ENCODE measurements at regions not wholly inside any gene's neighbourhood (a gene's known extent, or its start where the extent isn't known, plus 50 kb on each side); places are given as distances from the start of the nearest gene placed in this dataset.

DNA sequence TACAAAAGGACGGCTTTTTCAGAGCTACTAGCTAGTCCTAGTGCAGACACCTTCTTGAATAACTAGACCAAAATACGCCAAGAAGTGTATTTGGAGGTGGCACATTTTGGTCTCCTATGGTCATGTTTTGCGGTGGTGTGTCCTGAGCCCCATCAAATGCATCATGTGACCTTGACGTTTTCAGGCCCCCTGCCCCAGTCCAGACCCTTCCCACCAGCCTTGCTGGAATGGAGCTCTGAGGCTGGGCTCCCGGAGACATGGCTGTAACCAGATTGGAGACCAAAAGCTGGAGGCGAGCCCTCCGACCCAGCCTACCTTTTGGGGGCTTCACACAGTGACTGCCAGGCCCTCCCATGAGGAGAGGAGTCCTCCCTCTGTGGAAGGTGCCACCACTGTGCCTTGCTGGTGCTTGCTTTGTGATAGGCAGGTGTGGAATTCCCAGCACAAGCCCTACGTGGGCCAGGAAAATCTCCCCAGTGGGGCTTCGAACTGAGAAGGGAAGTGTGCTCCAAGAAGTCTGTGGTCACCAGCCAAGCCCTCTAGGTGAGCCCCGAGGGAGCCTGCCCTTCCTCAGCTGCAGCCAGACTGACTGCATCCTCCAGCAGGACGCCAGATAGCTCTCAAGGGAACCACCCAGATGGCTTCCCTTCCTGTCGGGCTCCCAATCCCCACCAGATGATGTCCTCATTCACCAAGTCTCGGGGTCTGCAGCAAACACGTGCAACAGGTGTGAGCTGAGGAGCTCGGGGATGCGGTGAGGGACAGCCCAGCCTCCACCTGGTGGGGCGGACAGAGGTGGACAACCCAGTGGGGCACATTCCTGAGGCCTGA is 126.2 kb downstream of the ASB7 start:
- Mint-ChIP-seq H3K9me3 (ENCODE audit: unreplicated experiment) (no peaks in the 10 kb centered on the region), H3K27me3 (ENCODE audit: unreplicated experiment) (no peaks in the 10 kb centered on the region), H3K4me1 (ENCODE audit: unreplicated experiment) (peaks cover 34% of the 10 kb centered on the region), H3K27ac (ENCODE audit: unreplicated experiment) (no peak overlapping the region), H3K36me3 (ENCODE audit: unreplicated experiment) (no peaks in the 10 kb centered on the region), H3K4me3 (ENCODE audit: unreplicated experiment) (no peak overlapping the region)
- TF ChIP-seq, protein P1, sequence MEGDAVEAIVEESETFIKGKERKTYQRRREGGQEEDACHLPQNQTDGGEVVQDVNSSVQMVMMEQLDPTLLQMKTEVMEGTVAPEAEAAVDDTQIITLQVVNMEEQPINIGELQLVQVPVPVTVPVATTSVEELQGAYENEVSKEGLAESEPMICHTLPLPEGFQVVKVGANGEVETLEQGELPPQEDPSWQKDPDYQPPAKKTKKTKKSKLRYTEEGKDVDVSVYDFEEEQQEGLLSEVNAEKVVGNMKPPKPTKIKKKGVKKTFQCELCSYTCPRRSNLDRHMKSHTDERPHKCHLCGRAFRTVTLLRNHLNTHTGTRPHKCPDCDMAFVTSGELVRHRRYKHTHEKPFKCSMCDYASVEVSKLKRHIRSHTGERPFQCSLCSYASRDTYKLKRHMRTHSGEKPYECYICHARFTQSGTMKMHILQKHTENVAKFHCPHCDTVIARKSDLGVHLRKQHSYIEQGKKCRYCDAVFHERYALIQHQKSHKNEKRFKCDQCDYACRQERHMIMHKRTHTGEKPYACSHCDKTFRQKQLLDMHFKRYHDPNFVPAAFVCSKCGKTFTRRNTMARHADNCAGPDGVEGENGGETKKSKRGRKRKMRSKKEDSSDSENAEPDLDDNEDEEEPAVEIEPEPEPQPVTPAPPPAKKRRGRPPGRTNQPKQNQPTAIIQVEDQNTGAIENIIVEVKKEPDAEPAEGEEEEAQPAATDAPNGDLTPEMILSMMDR (IDR thresholded peaks at IDR 0.05): no peak
- peak; percentile 76 for DNase-seq (ENCODE audit: extremely low spot score, unreplicated experiment)

DNA sequence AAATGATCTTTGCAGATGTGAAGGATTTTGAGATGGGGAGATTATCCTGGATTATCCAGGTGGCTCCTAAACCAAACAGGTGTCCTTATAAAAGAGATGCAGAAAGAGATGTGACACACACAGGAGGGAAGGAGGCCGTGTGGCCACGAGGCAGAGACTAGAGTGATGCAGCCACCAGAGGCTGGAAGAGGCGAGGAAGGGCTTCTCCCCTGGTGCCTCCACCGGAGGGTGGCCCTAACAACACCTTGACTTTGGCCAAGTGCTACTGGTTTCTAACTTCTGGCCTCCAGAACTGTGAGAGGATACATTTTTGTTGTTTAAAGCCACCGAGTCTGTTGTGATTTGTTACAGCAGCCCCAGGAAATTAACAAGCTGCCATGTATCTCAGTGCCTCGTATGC is 127.1 kb downstream of the ASB7 start:
- no peak overlapping the region for H3K27ac Mint-ChIP-seq (ENCODE audit: unreplicated experiment)
- no peak for DNase-seq (ENCODE audit: extremely low spot score, unreplicated experiment)
- H3K4me1 Mint-ChIP-seq (ENCODE audit: unreplicated experiment): peaks cover 40% of the 10 kb centered on the region
- no peak overlapping the region for H3K4me3 Mint-ChIP-seq (ENCODE audit: unreplicated experiment)
- no peaks in the 10 kb centered on the region for H3K36me3 Mint-ChIP-seq (ENCODE audit: unreplicated experiment)
- no peaks in the 10 kb centered on the region for H3K9me3 Mint-ChIP-seq (ENCODE audit: unreplicated experiment)
- no peaks in the 10 kb centered on the region for H3K27me3 Mint-ChIP-seq (ENCODE audit: unreplicated experiment)
- TF ChIP-seq, protein P1 (IDR thresholded peaks at IDR 0.05): no peak

DNA sequence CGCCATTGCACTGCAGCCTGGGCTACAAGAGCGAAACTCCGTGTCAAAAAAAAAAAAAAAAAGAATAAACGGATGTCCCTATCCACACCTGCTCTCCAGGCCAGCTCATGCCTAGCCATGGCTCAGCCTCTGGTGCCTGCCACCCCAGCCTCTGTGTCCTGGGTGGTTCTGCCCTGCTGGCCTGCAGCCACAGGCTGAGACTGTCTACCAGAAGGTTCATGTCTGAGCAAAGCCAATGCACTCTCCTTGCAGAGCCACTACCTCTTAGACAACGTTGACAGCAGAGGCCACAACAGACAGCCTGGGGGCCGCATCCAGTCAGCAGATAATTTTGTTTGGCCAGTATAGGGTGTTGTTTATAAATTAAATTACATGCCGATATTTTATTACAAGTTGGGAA is 127.7 kb downstream of the ASB7 start:
- TF ChIP-seq, protein P1 (IDR thresholded peaks at IDR 0.05): no peak
- Mint-ChIP-seq H3K9me3 (ENCODE audit: unreplicated experiment) (no peaks in the 10 kb centered on the region), H3K27ac (ENCODE audit: unreplicated experiment) (no peak overlapping the region), H3K4me1 (ENCODE audit: unreplicated experiment) (peaks cover 38% of the 10 kb centered on the region), H3K36me3 (ENCODE audit: unreplicated experiment) (no peaks in the 10 kb centered on the region), H3K27me3 (ENCODE audit: unreplicated experiment) (no peaks in the 10 kb centered on the region), H3K4me3 (ENCODE audit: unreplicated experiment) (no peak overlapping the region)
- peak; percentile 48 for DNase-seq (ENCODE audit: extremely low spot score, unreplicated experiment)

DNA sequence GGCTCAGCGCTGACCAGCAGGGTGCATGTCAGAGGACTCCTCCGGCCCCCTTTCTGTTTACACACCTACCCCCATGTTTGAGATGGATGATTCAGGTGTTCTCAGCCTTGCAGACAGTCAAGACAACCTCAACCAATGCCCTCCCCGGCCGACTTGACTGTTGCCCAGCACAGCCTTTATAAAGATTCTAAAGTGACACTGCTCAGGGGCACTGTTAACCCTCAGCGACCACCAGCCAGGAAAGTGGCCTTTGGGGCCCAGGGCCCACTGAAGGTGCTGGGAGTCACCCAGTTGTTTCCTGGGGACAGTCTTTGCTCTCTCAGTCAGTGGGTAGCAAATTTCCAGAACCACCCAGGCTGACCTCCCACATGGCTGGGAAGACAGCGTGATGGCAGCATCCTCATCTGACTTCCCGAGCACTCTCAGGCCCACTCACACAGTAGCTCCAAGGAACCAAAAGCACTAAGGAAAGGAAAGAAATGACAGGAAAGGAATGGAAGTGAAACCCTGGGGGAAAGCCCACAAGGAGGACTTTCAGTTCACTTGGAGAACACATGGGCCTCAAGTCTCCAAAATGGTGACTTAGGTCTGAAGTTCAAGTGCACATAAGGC is 128.4 kb downstream of the ASB7 start:
- Mint-ChIP-seq H3K27me3 (ENCODE audit: unreplicated experiment) (no peaks in the 10 kb centered on the region), H3K4me3 (ENCODE audit: unreplicated experiment) (no peak overlapping the region), H3K27ac (ENCODE audit: unreplicated experiment) (no peak overlapping the region), H3K9me3 (ENCODE audit: unreplicated experiment) (no peaks in the 10 kb centered on the region), H3K4me1 (ENCODE audit: unreplicated experiment) (peaks cover 31% of the 10 kb centered on the region), H3K36me3 (ENCODE audit: unreplicated experiment) (no peaks in the 10 kb centered on the region)
- TF ChIP-seq, protein P1 (IDR thresholded peaks at IDR 0.05): no peak
- peak; percentile 66 for DNase-seq (ENCODE audit: extremely low spot score, unreplicated experiment)

Measured in osteocyte (in vitro differentiated cells).